LoVo (cell line): ENCODE measurements at regions not wholly inside any gene's neighbourhood (a gene's known extent, or its start where the extent isn't known, plus 50 kb on each side); places are given as distances from the start of the nearest gene placed in this dataset.

Source experiments
- DNase-seq: peaks from one replicate; pipeline ENCODE4 v3.0.0-alpha.2; 2016; ENCODE audit warnings: low spot score

GRCh38 chr12:60251091-60251490, 655.3 kb downstream of the SLC16A7 start:
- DNase-seq = no peak

- DNase-seq = no peak
Observed at GRCh38 chr12:60252359-60253096, 656.7 kb downstream of the SLC16A7 start.

- DNase-seq = no peak
Observed at GRCh38 chr12:60255044-60255443, 659.2 kb downstream of the SLC16A7 start.

GRCh38 chr12:60257063-60257462, 661.2 kb downstream of the SLC16A7 start:
- peak; percentile 30 for DNase-seq

GRCh38 chr12:60259225-60259624, 663.4 kb downstream of the SLC16A7 start:
- DNase-seq = no peak

- no peak for DNase-seq
Observed at GRCh38 chr12:60262378-60262777, 666.5 kb downstream of the SLC16A7 start.

GRCh38 chr12:60263161-60263560, 667.3 kb downstream of the SLC16A7 start:
- DNase-seq = no peak

GRCh38 chr12:60263836-60264493, 668.1 kb downstream of the SLC16A7 start:
- no peak for DNase-seq

- no peak for DNase-seq
Observed at GRCh38 chr12:60265741-60266140, 669.9 kb downstream of the SLC16A7 start.

GRCh38 chr12:60266381-60266852, 670.6 kb downstream of the SLC16A7 start:
- peak; percentile 61 for DNase-seq

GRCh38 chr12:60269611-60270269, 673.9 kb downstream of the SLC16A7 start:
- no peak for DNase-seq

- DNase-seq = no peak
Observed at GRCh38 chr12:60271816-60272215, 676.0 kb downstream of the SLC16A7 start.

GRCh38 chr12:60278209-60278608, 682.4 kb downstream of the SLC16A7 start:
- DNase-seq = no peak

- no peak for DNase-seq
Observed at GRCh38 chr12:60279221-60279620, 683.4 kb downstream of the SLC16A7 start.

- no peak for DNase-seq
Observed at GRCh38 chr12:60281522-60281921, 685.7 kb downstream of the SLC16A7 start.

- DNase-seq = no peak
Observed at GRCh38 chr12:60290532-60290931, 694.7 kb downstream of the SLC16A7 start.

GRCh38 chr12:60308366-60308991, 712.6 kb downstream of the SLC16A7 start:
- no peak for DNase-seq

- DNase-seq = no peak
Observed at GRCh38 chr12:60311940-60312339, 716.1 kb downstream of the SLC16A7 start.

GRCh38 chr12:60317361-60317760, 721.5 kb downstream of the SLC16A7 start:
- DNase-seq = no peak

- DNase-seq = no peak
Observed at GRCh38 chr12:60324746-60325145, 728.9 kb downstream of the SLC16A7 start.

- DNase-seq = no peak
Observed at GRCh38 chr12:60333461-60333860, 737.6 kb downstream of the SLC16A7 start.

- peak; percentile 15 for DNase-seq
Observed at GRCh38 chr12:60335745-60336144, 739.9 kb downstream of the SLC16A7 start.
